HG03342 (cell line): ENCODE measurements at regions not wholly inside any gene's neighbourhood (a gene's known extent, or its start where the extent isn't known, plus 50 kb on each side); places are given as distances from the start of the nearest gene placed in this dataset.

Experiments used
- ATAC-seq: cut with Tn5 transposase; IDR thresholded peaks from one replicate; pipeline ENCODE4 v1.9.1; 2021; ENCODE audit warnings: mild to moderate bottlenecking, moderate library complexity; ENCODE audit not compliant: unreplicated experiment

- ATAC-seq = no peak
Measured at GRCh38 chr14:34138175-34138574, 187.3 kb upstream of the EGLN3 start.

- ATAC-seq = no peak
Measured at GRCh38 chr14:34137001-34137745, 186.3 kb upstream of the EGLN3 start.

GRCh38 chr14:34135492-34135891 is 184.6 kb upstream of the EGLN3 start:
- no peak for ATAC-seq

- no peak for ATAC-seq
Measured at GRCh38 chr14:34134484-34134883, 183.6 kb upstream of the EGLN3 start.

GRCh38 chr14:34129927-34130552 is 179.2 kb upstream of the EGLN3 start:
- ATAC-seq = no peak

GRCh38 chr14:34128665-34129064 is 177.8 kb upstream of the EGLN3 start:
- no peak for ATAC-seq

GRCh38 chr14:34126586-34126985 is 175.7 kb upstream of the EGLN3 start:
- ATAC-seq = no peak

GRCh38 chr14:34124585-34124984 is 173.7 kb upstream of the EGLN3 start:
- ATAC-seq = no peak

GRCh38 chr14:34122650-34123049 is 171.8 kb upstream of the EGLN3 start:
- no peak for ATAC-seq

- no peak for ATAC-seq
Measured at GRCh38 chr14:34122081-34122480, 171.2 kb upstream of the EGLN3 start.

GRCh38 chr14:34120185-34120977 is 169.5 kb upstream of the EGLN3 start:
- ATAC-seq = no peak

GRCh38 chr14:34119107-34119858 is 168.4 kb upstream of the EGLN3 start:
- no peak for ATAC-seq

GRCh38 chr14:34113991-34114390 is 163.1 kb upstream of the EGLN3 start:
- no peak for ATAC-seq

GRCh38 chr14:34113005-34113511 is 162.2 kb upstream of the EGLN3 start:
- no peak for ATAC-seq

GRCh38 chr14:34111953-34112352 is 161.1 kb upstream of the EGLN3 start:
- no peak for ATAC-seq

- no peak for ATAC-seq
Measured at GRCh38 chr14:34111505-34111904, 160.6 kb upstream of the EGLN3 start.

GRCh38 chr14:34110531-34110930 is 159.7 kb upstream of the EGLN3 start:
- ATAC-seq = no peak

- ATAC-seq = no peak
Measured at GRCh38 chr14:34107441-34107840, 156.6 kb upstream of the EGLN3 start.

- no peak for ATAC-seq
Measured at GRCh38 chr14:34106310-34106709, 155.4 kb upstream of the EGLN3 start.

- ATAC-seq = no peak
Measured at GRCh38 chr14:34104489-34105397, 153.9 kb upstream of the EGLN3 start.
